RCC 7860 (cell line): ENCODE measurements at regions not wholly inside any gene's neighbourhood (a gene's known extent, or its start where the extent isn't known, plus 50 kb on each side); places are given as distances from the start of the nearest gene placed in this dataset.

Source experiments
- DNase-seq: peaks from one replicate; pipeline ENCODE4 v3.0.0-alpha.2; 2015; ENCODE audit warnings: low spot score
- FAIRE-seq: peaks from 2 replicates; lab custom pipeline; 2012; peaks lifted over from hg19 to GRCh38; lab: Jason Lieb, UNC

DNA sequence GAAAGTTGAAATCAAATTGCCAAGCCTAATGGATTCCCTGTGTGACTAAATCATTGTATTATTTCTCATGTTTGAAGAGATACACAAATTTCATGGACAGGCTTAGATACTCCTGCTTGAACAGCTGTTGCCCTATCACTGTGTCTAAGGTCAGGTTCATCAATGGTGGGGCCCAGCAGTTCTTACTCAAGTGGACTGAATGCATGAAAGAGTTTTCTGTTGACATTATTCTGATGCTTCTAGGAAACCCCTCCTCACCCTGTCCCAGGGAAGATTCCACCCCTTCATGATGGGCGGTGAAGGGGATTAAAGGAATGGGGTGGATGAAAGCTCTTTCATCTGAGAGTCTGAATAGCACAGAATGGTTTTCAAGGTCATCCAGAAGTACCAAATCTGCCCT lies 148.8 kb downstream of the INO80D start:
- DNase-seq, result no peak
- no peak for FAIRE-seq

- DNase-seq (no peak), FAIRE-seq (no peak)
Observed at GRCh38 chr2:205936446-205936845, 149.5 kb downstream of the INO80D start.

DNA sequence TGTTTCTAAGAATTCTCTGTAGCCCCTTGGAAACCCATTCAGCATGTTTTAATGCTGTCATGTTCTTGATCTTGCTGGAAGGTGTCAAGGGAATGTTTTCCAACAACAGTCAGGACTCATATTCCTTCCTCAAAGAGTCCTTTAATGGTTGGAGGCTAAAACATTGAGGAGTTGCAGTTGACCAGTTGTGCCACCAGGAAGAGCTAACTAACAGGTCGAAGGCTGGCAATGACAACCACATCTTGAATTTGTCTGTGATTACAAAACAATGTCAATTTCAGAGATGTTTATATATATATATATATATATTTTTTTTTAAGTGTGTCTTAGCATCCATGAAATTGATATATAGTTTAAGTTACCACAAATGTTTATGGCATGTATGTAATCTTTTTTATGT lies 151.5 kb downstream of the INO80D start:
- DNase-seq (no peak), FAIRE-seq (no peak)

GRCh38 chr2:205932861-205933260 lies 153.1 kb downstream of the INO80D start:
- DNase-seq (no peak), FAIRE-seq (no peak)

DNA sequence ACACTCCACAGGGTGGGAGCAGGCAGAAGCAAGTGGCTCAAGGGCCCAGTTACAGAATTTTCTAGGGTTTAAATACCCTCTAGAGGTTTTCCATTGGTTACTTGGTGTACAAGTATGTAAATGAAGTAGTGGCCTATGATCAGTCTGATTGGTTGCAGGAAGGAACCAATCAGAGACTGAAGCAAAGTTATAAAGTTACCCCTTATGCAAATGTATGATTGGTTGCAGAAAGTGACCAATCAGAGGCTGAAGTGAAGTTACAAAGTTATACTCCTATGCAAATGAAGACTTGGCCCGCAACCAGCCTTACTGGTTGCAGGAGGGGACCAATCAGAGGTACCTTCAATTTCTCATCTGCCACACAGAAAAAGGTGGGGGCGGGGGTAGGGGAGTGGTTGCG lies 154.6 kb downstream of the INO80D start:
- no peak for FAIRE-seq

DNA sequence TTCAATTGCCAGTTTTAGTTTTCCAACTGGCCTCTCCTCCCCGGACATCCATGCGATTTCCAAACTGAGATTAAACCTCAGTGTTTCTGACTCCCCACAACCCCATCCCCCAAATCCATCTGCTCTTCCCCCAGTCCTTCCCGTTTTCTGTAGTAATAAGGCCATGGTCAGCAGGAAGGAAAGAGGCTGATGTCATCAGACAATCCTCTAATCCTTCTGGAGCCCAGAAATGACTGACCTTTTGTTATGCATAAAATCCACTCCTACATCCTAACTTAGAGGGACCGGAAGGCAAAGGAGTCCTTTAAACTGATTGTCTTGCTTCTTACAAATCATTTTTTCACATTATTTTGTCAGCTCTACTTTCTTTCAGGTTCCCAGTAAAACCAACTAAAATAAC lies 155.8 kb downstream of the INO80D start:
- FAIRE-seq, result no peak

More for the DNA sequence above, 154.6 kb downstream of the INO80D start:
- DNase-seq, result no peak

DNA sequence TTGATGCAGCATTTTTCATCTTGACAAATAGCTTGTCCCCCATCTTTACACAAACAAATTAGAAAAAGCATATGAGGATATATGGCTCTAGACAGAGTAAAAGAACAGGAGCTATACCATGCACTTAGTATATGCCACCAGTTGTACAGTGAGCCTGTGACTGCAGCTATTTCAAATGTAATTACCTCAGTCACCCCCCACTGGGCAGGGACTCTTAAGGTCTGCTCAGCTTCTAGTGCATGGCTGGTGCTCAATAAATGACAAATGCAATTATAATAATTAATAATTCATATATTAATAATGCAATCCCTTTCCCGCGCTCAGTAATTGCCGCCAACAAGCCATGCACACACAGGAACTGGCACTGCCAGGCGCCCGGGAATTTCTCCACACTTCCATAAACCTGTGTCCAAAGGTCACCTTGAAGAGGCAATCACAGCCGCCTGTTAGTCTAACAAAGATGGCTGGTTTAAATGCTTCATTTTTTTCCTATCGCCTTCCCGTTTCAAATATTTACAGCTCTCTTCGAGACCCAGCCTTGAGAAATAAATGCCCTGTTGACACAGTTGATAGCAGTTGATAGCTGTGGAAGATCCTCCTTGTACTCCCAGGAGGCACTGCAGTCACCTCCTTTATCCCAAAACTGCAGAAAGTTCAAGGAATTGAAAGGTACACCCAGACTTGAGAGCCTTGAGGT lies 156.6 kb downstream of the INO80D start:
- DNase-seq (no peak), FAIRE-seq (no peak)

More for the DNA sequence above, 155.8 kb downstream of the INO80D start:
- no peak for DNase-seq

- FAIRE-seq (no peak), DNase-seq (peak; percentile 25)
Observed at GRCh38 chr2:205925373-205926337, 160.3 kb downstream of the INO80D start.

DNA sequence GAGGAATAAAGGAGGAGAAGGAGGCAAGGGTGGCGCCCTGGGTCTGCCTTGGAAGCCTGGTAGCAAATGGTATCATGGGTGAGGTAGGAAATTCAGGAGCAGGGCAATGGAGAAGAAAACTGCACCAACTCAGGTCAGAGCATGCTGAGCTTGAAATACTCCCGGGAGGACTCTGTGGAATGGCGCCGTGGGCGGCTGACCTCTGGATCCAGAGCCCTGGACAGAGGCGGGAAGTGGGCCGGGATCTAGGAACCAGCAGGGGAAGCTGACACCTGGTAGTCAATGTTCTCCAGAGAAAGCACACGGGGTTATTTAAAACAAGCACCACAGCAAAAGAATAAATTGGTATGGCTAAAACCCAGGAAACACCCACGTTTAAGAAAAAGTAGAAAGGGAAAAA lies 161.3 kb downstream of the INO80D start:
- FAIRE-seq (no peak), DNase-seq (no peak)

DNA sequence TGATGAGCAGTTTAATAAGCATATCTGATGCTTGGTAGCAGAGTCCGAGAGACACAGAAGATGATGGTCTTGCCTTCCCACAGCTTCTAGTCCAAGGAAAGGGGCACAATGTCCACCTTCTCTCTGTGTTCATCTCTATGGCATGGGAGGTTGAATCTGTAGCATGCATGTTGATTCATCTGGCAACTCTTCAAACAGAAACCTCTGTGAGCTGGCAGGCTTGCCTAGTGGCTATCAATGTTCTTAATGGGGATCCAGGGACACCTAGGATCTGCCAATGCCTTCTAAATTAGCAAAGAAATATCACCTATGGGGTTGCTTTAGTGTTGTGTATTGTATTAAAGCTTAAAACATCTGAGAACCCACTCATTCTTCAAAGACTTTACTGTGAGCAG lies 170.8 kb downstream of the INO80D start:
- DNase-seq (no peak), FAIRE-seq (no peak)

DNA sequence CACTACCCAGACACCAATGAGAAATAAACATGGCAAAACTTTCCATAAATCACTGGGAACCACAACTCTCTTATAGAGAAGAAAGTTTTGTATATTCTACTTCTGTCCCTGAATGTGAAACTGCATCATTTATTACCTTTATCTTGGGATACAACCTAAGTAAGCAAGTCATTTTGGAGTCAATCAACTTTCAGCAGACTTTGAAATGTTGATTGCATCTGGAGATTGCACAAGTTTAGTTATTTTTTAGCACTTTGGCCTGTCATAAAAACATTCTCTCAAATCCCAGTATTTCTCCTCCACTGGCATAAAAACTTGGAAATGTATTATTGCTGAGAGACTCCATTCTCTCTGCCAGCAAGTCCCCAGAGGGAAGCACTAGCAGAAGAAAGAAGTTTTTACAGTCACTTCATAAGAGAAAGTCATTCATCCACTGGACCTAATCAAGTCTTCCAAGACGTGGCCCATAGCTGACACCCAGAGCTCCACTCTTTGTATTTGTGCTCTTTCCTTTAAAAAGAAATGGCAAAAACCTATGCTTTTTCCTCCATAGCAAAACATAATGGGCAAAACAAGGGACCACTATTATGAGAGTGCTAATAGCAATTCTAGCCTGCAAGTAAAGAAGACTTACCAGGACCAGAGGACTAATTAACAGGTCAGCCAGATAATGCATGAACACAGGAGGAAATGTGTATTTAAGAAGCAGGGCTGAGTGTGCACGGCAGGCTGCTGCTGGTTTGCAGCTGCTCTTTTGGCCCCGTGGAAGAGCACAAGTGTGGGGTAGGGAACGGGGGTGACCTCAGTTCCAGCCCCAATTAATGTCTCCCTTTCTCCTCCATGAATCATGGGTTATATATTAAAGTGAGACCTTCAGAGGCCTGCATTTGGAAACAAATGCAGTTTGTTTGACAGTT lies 171.5 kb downstream of the INO80D start:
- DNase-seq (no peak), FAIRE-seq (no peak)

GRCh38 chr2:205913668-205914067 lies 172.3 kb downstream of the INO80D start:
- FAIRE-seq (no peak), DNase-seq (no peak)

DNA sequence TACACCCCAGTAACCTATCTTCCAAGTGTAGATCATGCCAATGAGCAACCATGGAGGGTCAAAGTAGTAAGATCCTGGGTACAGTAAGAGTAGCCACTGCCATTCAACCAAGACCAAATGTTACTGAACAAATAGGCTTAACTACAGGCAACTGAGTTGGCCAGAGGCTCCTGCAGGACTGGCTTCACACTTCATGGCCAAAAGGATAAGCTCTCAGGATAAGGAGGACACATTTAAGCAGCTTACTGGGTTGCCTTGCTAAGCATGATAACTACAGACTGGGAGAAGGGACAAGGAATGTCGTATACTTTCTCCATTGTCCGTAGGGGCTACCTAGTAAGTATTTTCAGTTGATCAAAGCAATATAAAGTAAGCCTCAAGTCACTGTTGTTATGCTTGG lies 174.7 kb downstream of the INO80D start:
- DNase-seq, result no peak

GRCh38 chr2:205909184-205909572 lies 176.8 kb downstream of the INO80D start:
- DNase-seq (no peak), FAIRE-seq (no peak)

More for the DNA sequence above, 174.7 kb downstream of the INO80D start:
- no peak for FAIRE-seq

GRCh38 chr2:205908212-205909183 lies 177.5 kb downstream of the INO80D start:
- FAIRE-seq (no peak), DNase-seq (no peak)

GRCh38 chr2:205906419-205906818 lies 179.6 kb downstream of the INO80D start:
- no peak for DNase-seq
- no peak for FAIRE-seq

DNA sequence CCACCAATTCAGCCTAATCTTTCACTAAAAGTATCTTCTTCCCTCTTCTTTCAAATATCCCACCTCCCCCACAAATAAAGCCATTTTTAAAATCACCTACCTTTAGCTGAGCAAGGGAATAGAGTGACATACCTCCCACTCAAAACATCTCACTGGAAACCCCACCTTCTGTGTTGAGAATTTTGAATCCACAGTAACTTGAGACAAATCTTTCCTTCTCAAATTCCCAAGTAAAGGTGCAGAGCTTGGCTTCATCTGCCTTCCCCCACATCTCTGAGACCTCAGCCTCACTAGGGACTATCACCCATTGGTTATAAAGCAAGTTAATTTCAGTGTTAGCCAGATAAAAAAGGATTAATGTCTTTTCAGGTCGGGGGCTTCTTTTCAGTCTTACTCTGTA lies 180.4 kb downstream of the INO80D start:
- DNase-seq (no peak), FAIRE-seq (no peak)

- no peak for FAIRE-seq
- DNase-seq, result no peak
Observed at GRCh38 chr2:205904873-205905272, 181.1 kb downstream of the INO80D start.

GRCh38 chr2:205903549-205904129 lies 182.3 kb downstream of the INO80D start:
- DNase-seq (peak; percentile 25), FAIRE-seq (no peak)

DNA sequence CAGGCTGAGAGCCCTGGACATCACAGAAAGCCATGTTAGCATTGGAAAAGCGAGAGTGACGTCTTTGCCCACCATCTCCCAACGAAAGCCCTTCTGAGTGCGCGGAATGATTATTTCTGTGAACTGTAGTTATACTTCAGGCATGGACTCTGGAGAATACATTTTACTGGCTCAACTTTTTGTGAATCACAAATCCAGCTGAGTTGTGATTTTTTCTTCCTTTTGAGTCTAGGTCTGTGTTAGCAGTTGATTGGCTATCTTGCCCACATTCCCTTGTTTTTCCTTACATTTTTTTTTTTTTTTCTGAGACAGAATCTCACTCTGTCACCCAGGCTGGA lies 183.1 kb downstream of the INO80D start:
- no peak for DNase-seq
- FAIRE-seq, result no peak
